ENCODE measurements at regions not wholly inside any gene's neighbourhood (a gene's known extent, or its start where the extent isn't known, plus 50 kb on each side); places are given as distances from the start of the nearest gene placed in this dataset.

DNA sequence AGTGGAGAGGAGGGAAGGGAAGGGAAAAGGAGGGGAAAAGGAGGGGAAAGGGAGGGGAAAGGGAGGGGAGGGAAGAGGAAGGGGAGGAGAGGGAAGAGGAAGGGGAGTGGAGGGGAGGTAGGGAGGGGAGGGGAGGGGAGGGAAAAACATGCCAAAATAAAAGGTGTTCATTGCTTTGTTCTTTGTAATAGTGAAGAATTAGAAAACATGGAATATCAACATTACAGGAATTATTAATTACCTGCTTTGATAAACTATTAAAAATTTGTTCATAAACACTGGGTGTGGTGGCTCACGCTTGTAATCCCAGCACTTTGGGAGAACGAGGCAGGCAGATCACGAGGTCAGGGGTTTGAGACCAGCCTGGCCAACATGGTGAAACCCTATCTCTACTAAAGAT is 579.2 kb downstream of the MED13L start:
- no peak overlapping the region for H3K27ac Mint-ChIP-seq
- intact Hi-C loops (cut with micrococcal nuclease) = no loop called here

DNA sequence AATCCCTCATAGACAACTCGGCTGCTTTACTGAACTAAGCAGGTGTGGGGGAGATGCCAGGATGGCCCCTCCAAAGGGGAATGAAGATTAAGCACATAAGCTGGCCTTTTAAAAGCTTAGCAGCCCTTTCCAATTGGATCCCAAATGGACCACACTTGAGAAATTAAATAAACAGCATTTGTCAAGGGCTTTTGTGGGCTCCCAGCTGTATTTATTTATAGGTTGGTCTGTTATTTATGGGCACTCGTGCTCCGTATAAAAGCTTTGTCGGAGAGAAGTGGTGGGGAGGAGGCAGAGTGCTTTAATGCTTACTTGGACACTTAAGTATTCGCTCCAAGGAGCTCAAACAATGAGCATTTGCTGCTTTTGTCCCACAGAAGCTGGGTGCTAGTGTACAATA is 580.2 kb downstream of the MED13L start:
- no peaks in the 10 kb centered on the region for H3K36me3 Mint-ChIP-seq (ENCODE audit: low read depth)
- H3K4me3 Mint-ChIP-seq = no peak overlapping the region
- peaks cover 8% of the 10 kb centered on the region for H3K9me3 Mint-ChIP-seq
- H3K4me1 Mint-ChIP-seq (ENCODE audit: low read depth) = no peaks in the 10 kb centered on the region
- DNase-seq (ENCODE audit: low spot score) = no peak
- H3K27ac Mint-ChIP-seq = no peak overlapping the region
- H3K27me3 Mint-ChIP-seq (ENCODE audit: insufficient read depth) = peaks cover 2% of the 10 kb centered on the region
- intact Hi-C loops (cut with micrococcal nuclease) = no loop called here

More for the DNA sequence above, 579.2 kb downstream of the MED13L start:
- DNase-seq (ENCODE audit: low spot score) = no peak
- peaks cover 8% of the 10 kb centered on the region for H3K9me3 Mint-ChIP-seq
- peaks cover 2% of the 10 kb centered on the region for H3K27me3 Mint-ChIP-seq (ENCODE audit: insufficient read depth)
- H3K4me1 Mint-ChIP-seq (ENCODE audit: low read depth) = no peaks in the 10 kb centered on the region
- no peaks in the 10 kb centered on the region for H3K36me3 Mint-ChIP-seq (ENCODE audit: low read depth)
- no peak overlapping the region for H3K4me3 Mint-ChIP-seq

DNA sequence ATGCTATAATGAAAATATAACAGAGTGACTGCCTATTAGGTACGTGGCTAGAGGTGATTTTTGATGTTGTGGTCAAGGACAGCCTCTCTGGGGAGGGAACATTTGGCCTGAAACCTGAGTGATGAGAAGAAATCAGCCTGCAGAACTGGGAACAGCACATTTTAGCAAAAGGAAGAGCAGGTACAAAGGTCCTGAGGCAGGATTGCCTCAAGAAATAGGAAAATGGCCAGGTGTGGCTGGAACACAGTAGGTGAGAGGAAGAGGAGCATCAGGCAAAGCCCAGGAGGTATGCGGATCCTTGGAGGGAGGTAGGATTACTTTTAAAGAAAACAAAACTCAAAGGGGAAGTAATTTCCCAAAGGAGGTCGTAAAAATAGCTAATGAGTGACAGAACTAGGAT is 582.9 kb downstream of the MED13L start:
- no peaks in the 10 kb centered on the region for H3K9me3 Mint-ChIP-seq
- no peak overlapping the region for H3K27ac Mint-ChIP-seq
- no peak overlapping the region for H3K4me3 Mint-ChIP-seq
- DNase-seq (ENCODE audit: low spot score) = no peak
- no peaks in the 10 kb centered on the region for H3K27me3 Mint-ChIP-seq (ENCODE audit: insufficient read depth)
- H3K36me3 Mint-ChIP-seq (ENCODE audit: low read depth) = no peaks in the 10 kb centered on the region
- intact Hi-C loops (cut with micrococcal nuclease) = no loop called here
- no peaks in the 10 kb centered on the region for H3K4me1 Mint-ChIP-seq (ENCODE audit: low read depth)

DNA sequence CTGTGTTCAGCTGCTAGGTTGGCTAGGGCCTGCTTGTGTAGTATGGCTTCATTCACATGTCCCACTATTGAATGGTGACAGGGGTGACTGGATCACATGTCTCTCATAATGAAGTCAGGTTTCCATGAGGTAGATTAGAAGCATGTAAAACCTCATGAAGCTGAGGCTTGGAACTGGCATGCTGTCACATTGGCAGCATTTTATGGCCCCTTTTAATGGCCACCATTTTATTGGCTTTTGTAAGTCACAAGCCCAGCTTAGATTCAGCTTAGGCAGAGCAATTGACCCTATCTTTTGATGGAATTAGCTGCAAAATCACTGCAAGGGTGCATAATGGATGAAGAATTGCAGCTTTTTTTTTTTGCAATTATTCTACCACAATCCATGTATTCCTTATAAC is 583.5 kb downstream of the MED13L start:
- Mint-ChIP-seq H3K27ac (no peak overlapping the region), H3K27me3 (ENCODE audit: insufficient read depth) (no peaks in the 10 kb centered on the region), H3K36me3 (ENCODE audit: low read depth) (no peaks in the 10 kb centered on the region), H3K4me1 (ENCODE audit: low read depth) (no peaks in the 10 kb centered on the region), H3K9me3 (no peaks in the 10 kb centered on the region), H3K4me3 (no peak overlapping the region)
- intact Hi-C loops (cut with micrococcal nuclease) = no loop called here
- DNase-seq (ENCODE audit: low spot score) = no peak

DNA sequence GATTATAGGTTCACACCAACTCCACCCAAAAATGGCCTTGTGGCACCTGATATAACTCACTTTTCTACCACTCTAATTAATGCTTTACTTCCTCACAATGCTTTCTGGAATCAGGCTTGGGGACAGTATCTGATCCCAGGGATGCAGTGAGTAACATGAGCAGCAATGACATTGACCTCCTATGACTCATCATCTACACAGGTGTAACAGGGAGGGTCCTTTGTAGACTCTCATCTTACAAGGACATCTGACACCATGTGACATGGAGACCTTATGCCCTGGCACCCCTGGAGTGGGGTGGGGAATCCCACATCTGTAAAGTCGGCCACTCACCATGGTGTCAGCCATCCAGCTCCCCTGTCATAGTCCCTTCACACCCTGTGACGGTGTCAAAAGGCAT is 586.4 kb downstream of the MED13L start:
- no peak overlapping the region for H3K27ac Mint-ChIP-seq
- intact Hi-C loops (cut with micrococcal nuclease) = no loop called here
- no peaks in the 10 kb centered on the region for H3K4me1 Mint-ChIP-seq (ENCODE audit: low read depth)
- DNase-seq (ENCODE audit: low spot score) = no peak
- H3K4me3 Mint-ChIP-seq = no peak overlapping the region
- no peaks in the 10 kb centered on the region for H3K36me3 Mint-ChIP-seq (ENCODE audit: low read depth)
- H3K9me3 Mint-ChIP-seq = no peaks in the 10 kb centered on the region
- H3K27me3 Mint-ChIP-seq (ENCODE audit: insufficient read depth) = no peaks in the 10 kb centered on the region

DNA sequence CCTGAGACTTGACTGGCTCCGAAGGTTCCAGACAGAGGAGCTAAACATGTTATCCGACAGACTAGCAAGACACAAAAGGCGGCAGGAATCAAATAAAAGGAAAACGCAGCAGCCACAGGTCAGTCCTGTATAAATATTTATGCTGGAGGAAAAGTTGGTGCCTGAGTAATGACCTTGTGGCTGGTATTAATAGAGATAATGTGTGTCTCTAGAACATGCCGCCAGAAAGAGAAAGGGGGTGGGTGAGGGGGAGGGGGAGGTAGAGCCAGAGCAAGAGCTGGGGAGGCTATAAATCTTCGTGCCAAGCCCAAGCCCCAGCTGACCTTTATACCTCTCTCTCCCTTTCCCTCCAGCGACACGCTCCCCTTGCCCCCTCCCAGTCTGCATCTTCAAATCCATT is 590.4 kb downstream of the MED13L start:
- Mint-ChIP-seq H3K27me3 (ENCODE audit: insufficient read depth) (no peaks in the 10 kb centered on the region), H3K4me3 (no peak overlapping the region), H3K4me1 (ENCODE audit: low read depth) (no peaks in the 10 kb centered on the region), H3K36me3 (ENCODE audit: low read depth) (no peaks in the 10 kb centered on the region), H3K27ac (no peak overlapping the region), H3K9me3 (no peaks in the 10 kb centered on the region)
- intact Hi-C loops (cut with micrococcal nuclease) = no loop called here
- no peak for DNase-seq (ENCODE audit: low spot score)

DNA sequence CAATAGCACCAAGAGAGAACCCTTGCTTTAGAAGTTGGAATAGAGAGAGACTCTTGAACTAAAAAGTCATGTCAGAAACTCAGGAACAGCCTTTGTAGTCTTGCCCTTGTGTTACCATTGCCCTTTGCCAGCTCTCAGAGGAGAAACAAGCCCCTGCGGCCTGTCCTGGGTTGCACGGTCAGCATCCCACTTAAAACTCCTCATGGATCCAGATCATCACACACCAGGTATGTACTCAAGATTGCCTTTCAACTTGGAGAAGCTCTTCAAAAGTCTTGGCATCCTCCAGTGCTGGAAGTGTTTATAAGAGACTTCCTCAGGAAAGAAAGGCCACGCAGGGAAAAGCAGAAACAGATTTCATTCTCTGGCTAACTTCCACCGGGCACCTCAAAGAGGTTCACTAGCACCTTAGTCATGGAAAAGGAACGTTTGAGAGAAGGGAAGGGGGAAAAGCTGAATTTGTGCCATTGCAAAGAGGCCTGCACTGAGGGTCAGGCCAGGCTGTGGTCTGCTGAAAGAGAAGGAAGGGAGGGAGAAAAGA is 594.2 kb downstream of the MED13L start:
- Mint-ChIP-seq H3K36me3 (ENCODE audit: low read depth) (no peaks in the 10 kb centered on the region), H3K4me3 (no peak overlapping the region), H3K9me3 (no peaks in the 10 kb centered on the region), H3K27ac (no peak overlapping the region), H3K4me1 (ENCODE audit: low read depth) (no peaks in the 10 kb centered on the region), H3K27me3 (ENCODE audit: insufficient read depth) (no peaks in the 10 kb centered on the region)
- no peak for DNase-seq (ENCODE audit: low spot score)
- intact Hi-C loops (cut with micrococcal nuclease) = no loop called here

DNA sequence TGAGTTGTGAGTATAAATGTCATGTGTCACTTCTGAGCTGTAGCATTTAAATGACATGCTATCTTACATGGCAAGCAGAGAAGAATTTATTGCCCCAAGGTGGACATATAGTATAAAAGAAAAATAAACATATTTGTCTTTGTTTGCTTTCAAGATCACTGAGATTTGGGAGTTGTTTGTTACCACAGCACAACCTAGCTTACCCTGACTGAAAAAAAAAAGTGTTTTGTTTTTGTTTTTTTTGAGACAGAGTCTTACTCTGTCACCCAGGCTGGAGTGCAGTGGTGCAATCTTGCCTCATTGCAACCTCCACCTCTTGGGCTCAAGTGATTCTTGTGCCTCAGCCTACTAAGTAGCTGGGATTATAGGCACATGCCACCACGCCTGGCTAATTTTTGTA is 596.5 kb downstream of the MED13L start:
- no peak for DNase-seq (ENCODE audit: low spot score)
- H3K36me3 Mint-ChIP-seq (ENCODE audit: low read depth) = no peaks in the 10 kb centered on the region
- H3K9me3 Mint-ChIP-seq = no peaks in the 10 kb centered on the region
- no peaks in the 10 kb centered on the region for H3K4me1 Mint-ChIP-seq (ENCODE audit: low read depth)
- no peak overlapping the region for H3K4me3 Mint-ChIP-seq
- no peaks in the 10 kb centered on the region for H3K27me3 Mint-ChIP-seq (ENCODE audit: insufficient read depth)
- intact Hi-C loops (cut with micrococcal nuclease) = no loop called here
- H3K27ac Mint-ChIP-seq = no peak overlapping the region

DNA sequence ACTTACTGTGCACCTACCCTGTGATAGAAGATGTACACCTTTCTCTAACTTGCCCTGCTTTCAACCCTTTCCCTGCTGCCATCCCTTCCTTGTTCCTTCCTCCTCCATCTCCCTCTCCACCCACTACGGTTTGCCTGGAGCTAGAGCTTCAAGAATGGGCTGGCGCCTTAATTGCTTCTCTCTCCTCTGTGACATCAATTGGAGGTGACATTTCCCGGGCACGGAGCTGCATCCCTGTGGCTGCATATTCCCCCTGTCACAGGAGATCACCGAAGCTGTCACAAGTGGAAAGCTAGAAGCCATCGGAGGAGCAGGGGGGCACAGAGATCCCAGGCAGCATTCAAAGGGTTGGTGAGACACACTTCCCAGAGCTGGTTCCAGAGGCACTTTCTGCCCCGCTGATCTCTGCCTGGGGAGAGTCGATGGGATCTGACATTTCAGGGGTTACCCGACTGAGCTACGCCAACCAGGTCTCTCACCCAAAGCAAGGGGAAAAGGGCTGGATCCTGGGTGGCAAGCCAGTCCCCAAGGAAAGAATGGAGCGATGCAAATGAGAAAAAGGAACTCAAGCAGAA is 604.9 kb downstream of the MED13L start:
- Mint-ChIP-seq H3K4me3 (no peak overlapping the region), H3K27me3 (ENCODE audit: insufficient read depth) (peaks cover 2% of the 10 kb centered on the region), H3K27ac (no peak overlapping the region), H3K36me3 (ENCODE audit: low read depth) (no peaks in the 10 kb centered on the region), H3K4me1 (ENCODE audit: low read depth) (no peaks in the 10 kb centered on the region), H3K9me3 (no peaks in the 10 kb centered on the region)
- intact Hi-C loops (cut with micrococcal nuclease) = no loop called here
- no peak for DNase-seq (ENCODE audit: low spot score)

DNA sequence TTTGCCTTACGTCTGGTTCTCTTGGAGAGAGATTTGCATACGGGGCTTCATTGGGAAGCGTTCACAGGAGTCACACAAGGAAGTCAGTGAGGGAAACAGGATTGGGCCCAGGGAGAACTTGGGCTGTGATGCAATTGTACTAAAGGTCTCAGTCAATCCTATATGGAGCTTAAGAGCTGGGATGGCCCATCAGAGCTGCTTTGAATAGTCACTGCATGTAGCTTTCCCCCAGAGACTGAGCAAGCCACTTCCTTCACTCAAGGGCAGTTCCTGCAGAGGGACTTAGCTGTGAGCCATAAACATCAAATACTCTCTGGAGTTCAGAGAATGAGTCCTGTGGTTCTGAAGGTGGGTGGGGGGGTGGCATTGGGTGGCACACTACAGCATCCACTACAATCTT is 605.4 kb downstream of the MED13L start:
- H3K27me3 Mint-ChIP-seq (ENCODE audit: insufficient read depth) = peaks cover 2% of the 10 kb centered on the region
- H3K36me3 Mint-ChIP-seq (ENCODE audit: low read depth) = no peaks in the 10 kb centered on the region
- H3K4me3 Mint-ChIP-seq = no peak overlapping the region
- H3K27ac Mint-ChIP-seq = no peak overlapping the region
- intact Hi-C loops (cut with micrococcal nuclease) = no loop called here
- H3K9me3 Mint-ChIP-seq = no peaks in the 10 kb centered on the region
- no peak for DNase-seq (ENCODE audit: low spot score)
- H3K4me1 Mint-ChIP-seq (ENCODE audit: low read depth) = no peaks in the 10 kb centered on the region

DNA sequence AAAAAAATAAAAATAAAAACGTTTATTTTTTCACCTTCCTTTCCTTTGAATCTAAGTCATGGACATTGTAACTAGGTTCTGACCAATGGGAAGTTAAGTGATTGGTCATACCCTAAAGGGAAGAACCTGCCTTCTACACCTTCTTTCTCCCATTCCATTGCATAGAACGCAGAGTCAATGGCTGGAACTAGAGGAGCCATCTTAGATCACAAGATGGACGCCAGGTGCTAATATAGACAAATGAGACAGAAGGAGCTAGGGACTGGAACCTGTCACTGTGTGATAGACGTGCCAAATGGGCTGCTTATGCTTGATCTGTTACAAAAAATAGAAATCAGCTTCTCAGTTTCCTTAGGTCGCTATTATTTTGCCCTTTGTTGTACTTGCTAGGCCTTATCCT is 606.6 kb downstream of the MED13L start:
- Mint-ChIP-seq H3K36me3 (ENCODE audit: low read depth) (no peaks in the 10 kb centered on the region), H3K27me3 (ENCODE audit: insufficient read depth) (peaks cover 2% of the 10 kb centered on the region), H3K4me3 (no peak overlapping the region), H3K27ac (no peak overlapping the region), H3K9me3 (no peaks in the 10 kb centered on the region), H3K4me1 (ENCODE audit: low read depth) (no peaks in the 10 kb centered on the region)
- no peak for DNase-seq (ENCODE audit: low spot score)
- intact Hi-C loops (cut with micrococcal nuclease) = no loop called here

DNA sequence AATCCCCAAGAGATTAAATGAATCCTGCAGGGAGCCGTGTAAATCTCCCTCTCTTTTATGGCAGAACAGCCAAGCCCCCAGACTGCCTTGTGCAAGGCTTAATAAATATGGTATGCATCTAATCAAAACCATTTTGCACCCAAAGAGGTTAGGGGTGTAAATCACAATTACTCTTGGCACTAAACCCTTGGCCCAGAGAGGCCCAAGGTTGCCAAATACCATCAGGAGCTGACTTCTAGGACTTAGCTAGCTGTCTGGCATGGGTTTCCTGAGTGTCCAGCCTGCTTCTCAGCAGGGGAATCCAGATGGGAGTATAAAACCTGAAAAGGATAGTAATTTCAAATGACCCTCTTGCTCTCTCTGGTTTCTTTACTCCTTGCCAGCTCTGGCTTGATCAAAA is 610.4 kb downstream of the MED13L start:
- intact Hi-C loops (cut with micrococcal nuclease) = no loop called here
- Mint-ChIP-seq H3K36me3 (ENCODE audit: low read depth) (no peaks in the 10 kb centered on the region), H3K9me3 (no peaks in the 10 kb centered on the region), H3K27me3 (ENCODE audit: insufficient read depth) (peaks cover 2% of the 10 kb centered on the region), H3K27ac (no peak overlapping the region), H3K4me1 (ENCODE audit: low read depth) (no peaks in the 10 kb centered on the region), H3K4me3 (no peak overlapping the region)
- DNase-seq (ENCODE audit: low spot score) = no peak

DNA sequence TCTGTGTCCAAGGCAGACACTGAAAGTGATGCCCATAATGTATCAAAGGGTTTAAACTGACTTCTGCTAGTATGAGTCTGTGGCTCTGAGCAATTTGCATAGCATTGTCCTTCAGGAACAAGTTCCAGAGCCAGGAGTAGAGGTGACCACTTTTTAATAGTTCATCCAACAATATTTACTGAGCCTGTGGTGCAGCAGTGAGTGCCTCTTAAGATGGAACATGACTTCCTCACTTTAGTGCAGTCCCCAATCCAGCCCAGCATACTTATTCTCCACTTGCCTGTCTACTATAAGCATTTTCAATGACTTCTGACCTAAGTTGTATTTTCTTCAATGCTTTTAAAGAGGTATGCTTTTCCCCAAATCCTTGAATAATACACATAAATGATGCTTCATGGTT is 611.3 kb downstream of the MED13L start:
- H3K36me3 Mint-ChIP-seq (ENCODE audit: low read depth) = no peaks in the 10 kb centered on the region
- no peak overlapping the region for H3K4me3 Mint-ChIP-seq
- no peak overlapping the region for H3K27ac Mint-ChIP-seq
- no peaks in the 10 kb centered on the region for H3K9me3 Mint-ChIP-seq
- DNase-seq (ENCODE audit: low spot score) = no peak
- peaks cover 2% of the 10 kb centered on the region for H3K27me3 Mint-ChIP-seq (ENCODE audit: insufficient read depth)
- no peaks in the 10 kb centered on the region for H3K4me1 Mint-ChIP-seq (ENCODE audit: low read depth)
- intact Hi-C loops (cut with micrococcal nuclease) = no loop called here

DNA sequence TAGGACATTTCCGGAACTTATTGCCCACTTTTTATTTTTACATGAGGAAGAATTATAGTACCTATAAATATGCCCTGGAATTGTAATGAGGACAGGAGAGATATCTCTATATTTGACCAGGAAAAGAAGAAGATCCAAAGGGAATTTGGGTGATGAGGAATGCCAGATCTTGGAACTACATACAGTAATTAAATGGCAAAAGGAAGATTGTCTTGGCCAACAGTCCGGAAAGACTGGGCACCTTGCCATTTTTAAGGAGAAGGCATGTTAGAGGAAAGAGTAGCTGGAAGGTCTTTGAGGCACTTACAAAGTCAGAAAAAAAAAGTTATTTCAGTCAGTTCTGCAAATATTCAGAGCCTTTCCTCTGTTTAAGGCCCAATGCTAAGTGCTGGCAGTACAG is 616.4 kb downstream of the MED13L start:
- intact Hi-C loops (cut with micrococcal nuclease) = no loop called here
- peaks cover 8% of the 10 kb centered on the region for H3K9me3 Mint-ChIP-seq
- DNase-seq (ENCODE audit: low spot score) = no peak
- H3K4me3 Mint-ChIP-seq = no peak overlapping the region
- no peak overlapping the region for H3K27ac Mint-ChIP-seq
- no peaks in the 10 kb centered on the region for H3K4me1 Mint-ChIP-seq (ENCODE audit: low read depth)
- H3K27me3 Mint-ChIP-seq (ENCODE audit: insufficient read depth) = no peaks in the 10 kb centered on the region
- H3K36me3 Mint-ChIP-seq (ENCODE audit: low read depth) = no peaks in the 10 kb centered on the region
